ENCODE measurements at regions not wholly inside any gene's neighbourhood (a gene's known extent, or its start where the extent isn't known, plus 50 kb on each side); places are given as distances from the start of the nearest gene placed in this dataset.
"Not testable (repeated sequence)": the region's sequence is repeated elsewhere in the genome, so short reads cannot be mapped to it uniquely, and the experiment has no call there.

GRCh38 chr7:113582471-113582870 is 336.3 kb downstream of the PPP1R3A start:
- no peak for DNase-seq

GRCh38 chr7:113563257-113563656 is 355.6 kb downstream of the PPP1R3A start:
- not testable (repeated sequence) for DNase-seq

GRCh38 chr7:113562801-113563200 is 356.0 kb downstream of the PPP1R3A start:
- DNase-seq = no peak

- DNase-seq = no peak
Observed at GRCh38 chr7:113562242-113562641, 356.6 kb downstream of the PPP1R3A start.

- no peak for DNase-seq
Observed at GRCh38 chr7:113561446-113561845, 357.4 kb downstream of the PPP1R3A start.

GRCh38 chr7:113550966-113551365 is 367.8 kb downstream of the PPP1R3A start:
- no peak for DNase-seq

GRCh38 chr7:113548561-113548960 is 370.2 kb downstream of the PPP1R3A start:
- DNase-seq = no peak

- DNase-seq = no peak
Observed at GRCh38 chr7:113548137-113548536, 370.7 kb downstream of the PPP1R3A start.

GRCh38 chr7:113521468-113521867 is 397.3 kb downstream of the PPP1R3A start:
- DNase-seq = no peak

- no peak for DNase-seq
Observed at GRCh38 chr7:113519472-113519871, 399.3 kb downstream of the PPP1R3A start.

- DNase-seq = no peak
Observed at GRCh38 chr7:113504691-113505090, 386.3 kb upstream of the SMIM30 start.

- no peak for DNase-seq
Observed at GRCh38 chr7:113504142-113504541, 385.8 kb upstream of the SMIM30 start.

- not testable (repeated sequence) for DNase-seq
Observed at GRCh38 chr7:113496586-113496985, 378.2 kb upstream of the SMIM30 start.

- DNase-seq = not testable (repeated sequence)
Observed at GRCh38 chr7:113494797-113495566, 376.6 kb upstream of the SMIM30 start.

GRCh38 chr7:113491305-113491704 is 373.0 kb upstream of the SMIM30 start:
- DNase-seq = no peak

- DNase-seq = no peak
Observed at GRCh38 chr7:113487925-113488731, 369.8 kb upstream of the SMIM30 start.

GRCh38 chr7:113486548-113486947 is 368.2 kb upstream of the SMIM30 start:
- DNase-seq = no peak

GRCh38 chr7:113483657-113484056 is 365.3 kb upstream of the SMIM30 start:
- no peak for DNase-seq

- no peak for DNase-seq
Observed at GRCh38 chr7:113480537-113480936, 362.2 kb upstream of the SMIM30 start.

- DNase-seq = no peak
Observed at GRCh38 chr7:113464096-113464855, 345.9 kb upstream of the SMIM30 start.

GRCh38 chr7:113460067-113460466 is 341.7 kb upstream of the SMIM30 start:
- no peak for DNase-seq

GRCh38 chr7:113456533-113456932 is 338.2 kb upstream of the SMIM30 start:
- DNase-seq = no peak

GRCh38 chr7:113454597-113455169 is 336.3 kb upstream of the SMIM30 start:
- DNase-seq = no peak

Measured in NCI-H510A treated with DMSO at 0.1 percent for 48 hours (cell line).